Liver (tissue), 8 donors: ENCODE measurements at regions not wholly inside any gene's neighbourhood (a gene's known extent, or its start where the extent isn't known, plus 50 kb on each side); places are given as distances from the start of the nearest gene placed in this dataset.

ENCODE experiments used
- DNase-seq: peaks from one replicate; pipeline ENCODE4 v3.0.0-alpha.2; 2017; ENCODE audit warnings: low spot score
- H3K27ac ChIP-seq, 2 donors: one replicate each; pipeline ENCODE4 v1.7.0; 2013; ENCODE audit warnings: inconsistent platforms in 2 of 2, low read length in 2 of 2, control low read depth in 1 of 2, low read depth in 1 of 2, mild to moderate bottlenecking in 1 of 2
- H3K27me3 ChIP-seq, 4 donors: one replicate each; pipeline versions ENCODE4 v1.6.1 to v1.7.0; 2013; ENCODE audit warnings: low read length in 3 of 4, inconsistent platforms in 1 of 4, mild to moderate bottlenecking in 1 of 4, moderate library complexity in 1 of 4; ENCODE audit not compliant: control insufficient read depth in 4 of 4, insufficient read depth in 4 of 4
- H3K36me3 ChIP-seq, 4 donors: one replicate each; pipeline versions ENCODE4 v1.6.1 to v1.7.0; 2013; ENCODE audit warnings: low read length in 3 of 4, mild to moderate bottlenecking in 3 of 4, low read depth in 1 of 4, moderate library complexity in 1 of 4; ENCODE audit not compliant: control insufficient read depth in 4 of 4, insufficient read depth in 3 of 4
- H3K4me1 ChIP-seq, 4 donors: one replicate each; pipeline versions ENCODE4 v1.6.1 to v1.7.0; 2013; ENCODE audit warnings: low read length in 3 of 4, mild to moderate bottlenecking in 3 of 4, moderate library complexity in 1 of 4; ENCODE audit not compliant: control insufficient read depth in 4 of 4, insufficient read depth in 4 of 4
- H3K4me3 ChIP-seq, 3 donors: one replicate each; pipeline versions ENCODE4 v1.6.1 to v1.7.0; 2013; ENCODE audit warnings: low read length in 3 of 3, control low read depth in 1 of 3, low read depth in 1 of 3, mild to moderate bottlenecking in 1 of 3
- H3K9ac ChIP-seq, 2 donors: one replicate each; pipeline ENCODE4 v1.7.0; 2013; ENCODE audit warnings: low read length in 2 of 2, mild to moderate bottlenecking in 2 of 2, moderate library complexity in 2 of 2, control low read depth in 1 of 2, low read depth in 1 of 2
- H3K9me3 ChIP-seq, 4 donors: one replicate each; pipeline versions ENCODE4 v1.6.1 to v1.7.0; 2013; ENCODE audit warnings: low read length in 3 of 4; ENCODE audit not compliant: control insufficient read depth in 4 of 4
- CTCF ChIP-seq: fragments of 150-350 bp; IDR thresholded peaks from 2 replicates; pipeline ENCODE4 v1.5.1; 2017; ENCODE audit warnings: improper control_type of control experiment, low read depth, low read length; ENCODE audit not compliant: missing input control
- EGR1 ChIP-seq, 2 donors: IDR thresholded peaks; 2 replicates each; pipeline ENCODE4 v1.6.1; 2016 to 2018; ENCODE audit warnings: antibody characterized with exemption in 2 of 2, low read depth in 2 of 2
- FOXA1 ChIP-seq: IDR thresholded peaks from 2 replicates; pipeline ENCODE4 v1.6.1; 2016; ENCODE audit warnings: antibody characterized with exemption
- FOXA2 ChIP-seq: IDR thresholded peaks from 2 replicates; pipeline ENCODE4 v1.6.1; 2016; ENCODE audit warnings: antibody characterized with exemption
- GABPA ChIP-seq, 2 donors: IDR thresholded peaks in 1 of 2; conservative IDR thresholded peaks in 1 of 2; 2 replicates each; pipeline ENCODE4 v1.6.1; 2016; ENCODE audit warnings: antibody characterized with exemption in 2 of 2, mild to moderate bottlenecking in 1 of 2, moderate library complexity in 1 of 2
- HNF4A ChIP-seq, 2 donors: conservative IDR thresholded peaks; 2 replicates each; pipeline ENCODE4 v1.6.1; 2016; ENCODE audit warnings: antibody characterized with exemption in 2 of 2, mild to moderate bottlenecking in 2 of 2
- HNF4G ChIP-seq: IDR thresholded peaks from 2 replicates; pipeline ENCODE4 v1.6.1; 2016; ENCODE audit warnings: antibody characterized with exemption
- JUND ChIP-seq, 2 donors: IDR thresholded peaks; 2 replicates each; pipeline ENCODE4 v1.6.1; 2016; ENCODE audit warnings: antibody characterized with exemption in 2 of 2
- MAX ChIP-seq: IDR thresholded peaks from 2 replicates; pipeline ENCODE4 v1.6.1; 2016; ENCODE audit warnings: antibody characterized with exemption
- NR2F2 ChIP-seq: IDR thresholded peaks from 2 replicates; pipeline ENCODE4 v1.6.1; 2016; ENCODE audit warnings: antibody characterized with exemption
- RAD21 ChIP-seq, 2 donors: IDR thresholded peaks; 2 replicates each; pipeline ENCODE4 v1.6.1; 2016; ENCODE audit warnings: antibody characterized with exemption in 2 of 2, mild to moderate bottlenecking in 2 of 2
- RXRA ChIP-seq, 2 donors: IDR thresholded peaks; 2 replicates each; pipeline ENCODE4 v1.6.1; 2017 to 2018; ENCODE audit warnings: antibody characterized with exemption in 2 of 2, mild to moderate bottlenecking in 1 of 2
- SP1 ChIP-seq: IDR thresholded peaks from 2 replicates; pipeline ENCODE4 v1.6.1; 2018; ENCODE audit warnings: antibody characterized with exemption, mild to moderate bottlenecking
- TAF1 ChIP-seq: conservative IDR thresholded peaks from 2 replicates; pipeline ENCODE4 v1.6.1; 2016; ENCODE audit warnings: antibody characterized with exemption, mild to moderate bottlenecking
- YY1 ChIP-seq: IDR thresholded peaks from 2 replicates; pipeline ENCODE4 v1.6.1; 2016; ENCODE audit warnings: antibody characterized with exemption, mild to moderate bottlenecking
- WGBS: extraction: QIAGEN DNeasy Blood & Tissue Kit; methylation state at CpG from one replicate; pipeline ENCODE4 v1.1.7; 2013; 5-methylcytosine and 5-hydroxymethylcytosine counted together
- TF ChIP-seq, protein P1 (sequence below): IDR thresholded peaks from 2 replicates; pipeline ENCODE4 v1.6.1; 2016; ENCODE audit warnings: antibody characterized with exemption
- TF ChIP-seq, protein P2 (sequence below): IDR thresholded peaks from 2 replicates; pipeline ENCODE4 v1.6.1; 2016; ENCODE audit warnings: antibody characterized with exemption, mild to moderate bottlenecking
- TF ChIP-seq, protein P3 (sequence below): IDR thresholded peaks from 2 replicates; pipeline ENCODE4 v1.6.1; 2016; ENCODE audit warnings: antibody characterized with exemption
- donor health status: healthy.
- donor health status: healthy.
- donor health status: healthy.
- donor health status: healthy.
- donor health status: healthy.

DNA sequence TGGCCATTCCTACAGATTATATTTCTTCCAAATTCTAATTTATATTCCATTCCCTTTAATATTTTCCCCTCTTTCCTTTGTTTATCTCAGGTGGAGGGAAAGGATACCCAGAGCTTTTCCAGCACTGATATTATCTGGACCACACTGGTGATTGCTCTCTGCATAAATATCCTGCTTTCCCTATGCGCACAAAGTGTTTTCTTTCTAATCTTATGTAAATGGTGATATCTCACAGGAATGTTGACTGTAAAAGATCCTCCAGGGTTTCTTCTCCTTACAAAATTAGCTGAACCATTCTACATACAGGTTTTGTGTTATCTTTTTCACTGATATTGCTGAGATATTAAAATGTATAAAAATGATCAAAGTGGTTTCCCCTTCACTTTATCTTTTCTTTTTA is 59.1 kb upstream of the GALNT13 start:
- TF ChIP-seq FOXA1 (no peak), GABPA (IDR thresholded peaks at IDR 0.05 in 1 of 2, conservative IDR thresholded peaks at IDR 0.05 in 1 of 2) (no peak), CTCF (no peak), FOXA2 (no peak), HNF4G (no peak), YY1 (no peak), SP1 (no peak), HNF4A (conservative IDR thresholded peaks at IDR 0.05) (no peak), RXRA (IDR thresholded peaks at IDR 0.05) (no peak), EGR1 (IDR thresholded peaks at IDR 0.05; ENCODE audit: low read depth in 2 of 2) (no peak), JUND (IDR thresholded peaks at IDR 0.05) (no peak), RAD21 (IDR thresholded peaks at IDR 0.05) (no peak)
- TF ChIP-seq, protein P1, sequence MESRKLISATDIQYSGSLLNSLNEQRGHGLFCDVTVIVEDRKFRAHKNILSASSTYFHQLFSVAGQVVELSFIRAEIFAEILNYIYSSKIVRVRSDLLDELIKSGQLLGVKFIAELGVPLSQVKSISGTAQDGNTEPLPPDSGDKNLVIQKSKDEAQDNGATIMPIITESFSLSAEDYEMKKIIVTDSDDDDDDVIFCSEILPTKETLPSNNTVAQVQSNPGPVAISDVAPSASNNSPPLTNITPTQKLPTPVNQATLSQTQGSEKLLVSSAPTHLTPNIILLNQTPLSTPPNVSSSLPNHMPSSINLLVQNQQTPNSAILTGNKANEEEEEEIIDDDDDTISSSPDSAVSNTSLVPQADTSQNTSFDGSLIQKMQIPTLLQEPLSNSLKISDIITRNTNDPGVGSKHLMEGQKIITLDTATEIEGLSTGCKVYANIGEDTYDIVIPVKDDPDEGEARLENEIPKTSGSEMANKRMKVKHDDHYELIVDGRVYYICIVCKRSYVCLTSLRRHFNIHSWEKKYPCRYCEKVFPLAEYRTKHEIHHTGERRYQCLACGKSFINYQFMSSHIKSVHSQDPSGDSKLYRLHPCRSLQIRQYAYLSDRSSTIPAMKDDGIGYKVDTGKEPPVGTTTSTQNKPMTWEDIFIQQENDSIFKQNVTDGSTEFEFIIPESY, result no peak
- TF ChIP-seq, protein P2, sequence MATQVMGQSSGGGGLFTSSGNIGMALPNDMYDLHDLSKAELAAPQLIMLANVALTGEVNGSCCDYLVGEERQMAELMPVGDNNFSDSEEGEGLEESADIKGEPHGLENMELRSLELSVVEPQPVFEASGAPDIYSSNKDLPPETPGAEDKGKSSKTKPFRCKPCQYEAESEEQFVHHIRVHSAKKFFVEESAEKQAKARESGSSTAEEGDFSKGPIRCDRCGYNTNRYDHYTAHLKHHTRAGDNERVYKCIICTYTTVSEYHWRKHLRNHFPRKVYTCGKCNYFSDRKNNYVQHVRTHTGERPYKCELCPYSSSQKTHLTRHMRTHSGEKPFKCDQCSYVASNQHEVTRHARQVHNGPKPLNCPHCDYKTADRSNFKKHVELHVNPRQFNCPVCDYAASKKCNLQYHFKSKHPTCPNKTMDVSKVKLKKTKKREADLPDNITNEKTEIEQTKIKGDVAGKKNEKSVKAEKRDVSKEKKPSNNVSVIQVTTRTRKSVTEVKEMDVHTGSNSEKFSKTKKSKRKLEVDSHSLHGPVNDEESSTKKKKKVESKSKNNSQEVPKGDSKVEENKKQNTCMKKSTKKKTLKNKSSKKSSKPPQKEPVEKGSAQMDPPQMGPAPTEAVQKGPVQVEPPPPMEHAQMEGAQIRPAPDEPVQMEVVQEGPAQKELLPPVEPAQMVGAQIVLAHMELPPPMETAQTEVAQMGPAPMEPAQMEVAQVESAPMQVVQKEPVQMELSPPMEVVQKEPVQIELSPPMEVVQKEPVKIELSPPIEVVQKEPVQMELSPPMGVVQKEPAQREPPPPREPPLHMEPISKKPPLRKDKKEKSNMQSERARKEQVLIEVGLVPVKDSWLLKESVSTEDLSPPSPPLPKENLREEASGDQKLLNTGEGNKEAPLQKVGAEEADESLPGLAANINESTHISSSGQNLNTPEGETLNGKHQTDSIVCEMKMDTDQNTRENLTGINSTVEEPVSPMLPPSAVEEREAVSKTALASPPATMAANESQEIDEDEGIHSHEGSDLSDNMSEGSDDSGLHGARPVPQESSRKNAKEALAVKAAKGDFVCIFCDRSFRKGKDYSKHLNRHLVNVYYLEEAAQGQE, result no peak
- TF ChIP-seq, protein P3, sequence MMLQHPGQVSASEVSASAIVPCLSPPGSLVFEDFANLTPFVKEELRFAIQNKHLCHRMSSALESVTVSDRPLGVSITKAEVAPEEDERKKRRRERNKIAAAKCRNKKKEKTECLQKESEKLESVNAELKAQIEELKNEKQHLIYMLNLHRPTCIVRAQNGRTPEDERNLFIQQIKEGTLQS, result no peak
- 32% methylated on average over 1 of the region's 1 CpG for WGBS
- no peak for DNase-seq
- Histone ChIP-seq H3K27me3 (no peaks in the 10 kb centered on the region), H3K9me3 (no peaks in the 10 kb centered on the region), H3K4me1 (no peaks in the 10 kb centered on the region), H3K9ac (no peak overlapping the region), H3K27ac (no peak overlapping the region), H3K4me3 (no peak overlapping the region), H3K36me3 (no peaks in the 10 kb centered on the region)

DNA sequence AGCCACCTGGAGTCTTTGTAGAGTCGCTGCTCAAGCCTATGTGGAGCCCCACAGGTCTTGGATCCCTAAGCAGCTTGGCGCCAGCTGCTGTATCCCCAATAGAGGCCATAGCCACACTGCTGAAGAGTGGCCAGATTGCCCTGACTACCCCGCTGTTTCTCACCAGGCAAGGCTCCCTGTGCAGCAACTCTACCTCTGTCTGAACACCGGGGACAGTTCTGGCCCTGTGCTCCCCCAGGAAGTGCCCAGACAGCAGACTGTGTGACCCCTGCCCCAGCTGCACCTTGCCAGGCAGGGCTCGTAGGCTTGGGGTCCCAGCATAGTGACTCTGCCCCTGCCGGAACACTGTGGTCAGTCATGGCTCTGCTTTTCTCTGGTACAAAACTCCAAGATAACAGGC is 53.5 kb upstream of the GALNT13 start:
- Histone ChIP-seq H3K27ac (no peak overlapping the region), H3K36me3 (no peaks in the 10 kb centered on the region), H3K27me3 (no peaks in the 10 kb centered on the region), H3K4me3 (no peak overlapping the region), H3K9ac (no peak overlapping the region), H3K4me1 (no peaks in the 10 kb centered on the region), H3K9me3 (no peaks in the 10 kb centered on the region)
- TF ChIP-seq FOXA2 (no peak), EGR1 (IDR thresholded peaks at IDR 0.05; ENCODE audit: low read depth in 2 of 2) (no peak), JUND (IDR thresholded peaks at IDR 0.05) (no peak), HNF4G (no peak), NR2F2 (no peak), RXRA (IDR thresholded peaks at IDR 0.05) (no peak), MAX (no peak), CTCF (no peak), FOXA1 (no peak), TAF1 (no peak)
- TF ChIP-seq, protein P1, result no peak
- TF ChIP-seq, protein P3, result no peak
- no peak for DNase-seq
- WGBS, result 66% methylated on average over 6 of the region's 6 CpGs
